HG02759 (cell line): ENCODE measurements at regions not wholly inside any gene's neighbourhood (a gene's known extent, or its start where the extent isn't known, plus 50 kb on each side); places are given as distances from the start of the nearest gene placed in this dataset.

Source experiments
- ATAC-seq: cut with Tn5 transposase; IDR thresholded peaks from one replicate; pipeline ENCODE4 v1.9.1; 2021; ENCODE audit warnings: mild to moderate bottlenecking, moderate library complexity; ENCODE audit not compliant: unreplicated experiment

GRCh38 chr5:164742025-164742424 lies 1236.6 kb downstream of the MAT2B start:
- peak; percentile 92 for ATAC-seq

- no peak for ATAC-seq
Observed at GRCh38 chr5:164746723-164747122, 1241.3 kb downstream of the MAT2B start.

GRCh38 chr5:164747371-164747770 lies 1242.0 kb downstream of the MAT2B start:
- ATAC-seq: no peak

- ATAC-seq: peak; percentile 88
Observed at GRCh38 chr5:164748861-164749260, 1243.4 kb downstream of the MAT2B start.

GRCh38 chr5:164753434-164753833 lies 1248.0 kb downstream of the MAT2B start:
- ATAC-seq: no peak

GRCh38 chr5:164763206-164763605 lies 1257.8 kb downstream of the MAT2B start:
- ATAC-seq: no peak

- ATAC-seq: no peak
Observed at GRCh38 chr5:164772122-164772521, 1266.7 kb downstream of the MAT2B start.

- no peak for ATAC-seq
Observed at GRCh38 chr5:164784230-164784629, 1278.8 kb downstream of the MAT2B start.

GRCh38 chr5:164798110-164798509 lies 1292.7 kb downstream of the MAT2B start:
- ATAC-seq: no peak

- ATAC-seq: no peak
Observed at GRCh38 chr5:164799391-164799790, 1294.0 kb downstream of the MAT2B start.

GRCh38 chr5:164801910-164802309 lies 1296.5 kb downstream of the MAT2B start:
- no peak for ATAC-seq

GRCh38 chr5:164809821-164810220 lies 1304.4 kb downstream of the MAT2B start:
- peak; percentile 97 for ATAC-seq

GRCh38 chr5:164818445-164818844 lies 1313.0 kb downstream of the MAT2B start:
- ATAC-seq: no peak

- no peak for ATAC-seq
Observed at GRCh38 chr5:164824671-164825070, 1319.3 kb downstream of the MAT2B start.

- ATAC-seq: no peak
Observed at GRCh38 chr5:164832516-164832915, 1327.1 kb downstream of the MAT2B start.

- no peak for ATAC-seq
Observed at GRCh38 chr5:164844348-164844747, 1338.9 kb downstream of the MAT2B start.

GRCh38 chr5:164860896-164861295 lies 1355.5 kb downstream of the MAT2B start:
- ATAC-seq: no peak

GRCh38 chr5:164861610-164862009 lies 1356.2 kb downstream of the MAT2B start:
- no peak for ATAC-seq

- ATAC-seq: peak; percentile 76
Observed at GRCh38 chr5:164868761-164869160, 1363.3 kb downstream of the MAT2B start.

- ATAC-seq: peak; percentile 47
Observed at GRCh38 chr5:164869325-164869724, 1363.9 kb downstream of the MAT2B start.

GRCh38 chr5:164876793-164877192 lies 1371.4 kb downstream of the MAT2B start:
- ATAC-seq: no peak

GRCh38 chr5:164881442-164881841 lies 1376.0 kb downstream of the MAT2B start:
- ATAC-seq: no peak

GRCh38 chr5:164885179-164885578 lies 1379.8 kb downstream of the MAT2B start:
- no peak for ATAC-seq

GRCh38 chr5:164893071-164893470 lies 1387.7 kb downstream of the MAT2B start:
- ATAC-seq: no peak
